ENCODE measurements at regions not wholly inside any gene's neighbourhood (a gene's known extent, or its start where the extent isn't known, plus 50 kb on each side); places are given as distances from the start of the nearest gene placed in this dataset.

GRCh38 chr16:56140645-56141044, 50.6 kb upstream of the GNAO1 start:
- ATAC-seq (no peak), DNase-seq (no peak), FAIRE-seq (no peak)
- Histone ChIP-seq H3K36me3 (no peaks in the 10 kb centered on the region), H3K4me3 (no peak overlapping the region), H3K27me3 (peaks cover 0 to 8% (median 0%) of the 10 kb centered on the region in 4 donors), H3K9me3 (no peaks in the 10 kb centered on the region), H3K27ac (no peak overlapping the region), H3K4me1 (no peaks in the 10 kb centered on the region)
- intact Hi-C loops (cut with DNase I): no loop called here
- TF ChIP-seq, protein P1, sequence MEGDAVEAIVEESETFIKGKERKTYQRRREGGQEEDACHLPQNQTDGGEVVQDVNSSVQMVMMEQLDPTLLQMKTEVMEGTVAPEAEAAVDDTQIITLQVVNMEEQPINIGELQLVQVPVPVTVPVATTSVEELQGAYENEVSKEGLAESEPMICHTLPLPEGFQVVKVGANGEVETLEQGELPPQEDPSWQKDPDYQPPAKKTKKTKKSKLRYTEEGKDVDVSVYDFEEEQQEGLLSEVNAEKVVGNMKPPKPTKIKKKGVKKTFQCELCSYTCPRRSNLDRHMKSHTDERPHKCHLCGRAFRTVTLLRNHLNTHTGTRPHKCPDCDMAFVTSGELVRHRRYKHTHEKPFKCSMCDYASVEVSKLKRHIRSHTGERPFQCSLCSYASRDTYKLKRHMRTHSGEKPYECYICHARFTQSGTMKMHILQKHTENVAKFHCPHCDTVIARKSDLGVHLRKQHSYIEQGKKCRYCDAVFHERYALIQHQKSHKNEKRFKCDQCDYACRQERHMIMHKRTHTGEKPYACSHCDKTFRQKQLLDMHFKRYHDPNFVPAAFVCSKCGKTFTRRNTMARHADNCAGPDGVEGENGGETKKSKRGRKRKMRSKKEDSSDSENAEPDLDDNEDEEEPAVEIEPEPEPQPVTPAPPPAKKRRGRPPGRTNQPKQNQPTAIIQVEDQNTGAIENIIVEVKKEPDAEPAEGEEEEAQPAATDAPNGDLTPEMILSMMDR (IDR thresholded peaks at IDR 0.05): no peak

GRCh38 chr16:56137269-56137668, 54.0 kb upstream of the GNAO1 start:
- intact Hi-C loops (cut with DNase I): no loop called here
- H3K9me3 ChIP-seq: no peaks in the 10 kb centered on the region
- H3K27me3 ChIP-seq: peaks cover 0 to 8% (median 0%) of the 10 kb centered on the region in 4 donors
- no peaks in the 10 kb centered on the region for H3K36me3 ChIP-seq
- no peaks in the 10 kb centered on the region for H3K4me1 ChIP-seq
- TF ChIP-seq, protein P1 (IDR thresholded peaks at IDR 0.05): no peak
- no peak for ATAC-seq
- DNase-seq: no peak
- no peak for FAIRE-seq
- no peak overlapping the region for H3K4me3 ChIP-seq
- WGBS, 2 donors: 49 to 60% methylated on average over 5 of the region's 5 CpGs
- H3K27ac ChIP-seq: no peak overlapping the region

- H3K9me3 ChIP-seq: no peaks in the 10 kb centered on the region
- DNase-seq (no peak), FAIRE-seq (no peak), ATAC-seq (no peak)
- H3K4me1 ChIP-seq: no peaks in the 10 kb centered on the region
- TF ChIP-seq, protein P1 (IDR thresholded peaks at IDR 0.05): no peak
- 79 to 89% methylated on average over 3 of the region's 3 CpGs for WGBS, 2 donors
- H3K4me3 ChIP-seq: no peak overlapping the region
- H3K27me3 ChIP-seq: peaks cover 0 to 1% (median 0%) of the 10 kb centered on the region in 4 donors
- no peaks in the 10 kb centered on the region for H3K36me3 ChIP-seq
- H3K27ac ChIP-seq: no peak overlapping the region
- intact Hi-C loops (cut with DNase I): no loop called here
These were observed 55.0 kb upstream of the GNAO1 start for GRCh38 chr16:56136256-56136655.

DNA sequence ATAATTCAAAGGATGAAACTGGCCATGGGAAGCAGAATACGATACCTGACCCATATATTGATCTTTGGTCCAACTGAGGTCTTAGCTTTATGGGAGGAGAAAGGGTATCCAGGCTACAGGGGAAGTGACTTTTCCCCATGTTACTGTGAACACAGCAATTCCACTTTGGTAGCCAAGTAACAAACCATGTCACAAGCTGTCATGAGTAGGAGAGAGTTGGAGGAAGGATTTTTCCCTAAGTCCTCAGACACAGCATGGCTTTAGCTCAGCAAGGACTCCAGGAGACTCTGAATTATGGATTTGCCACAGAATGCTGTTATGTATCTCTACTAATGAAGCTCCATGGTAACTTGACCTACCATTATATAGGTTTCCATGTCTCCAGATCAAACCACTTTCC, 56.5 kb upstream of the GNAO1 start:
- FAIRE-seq (no peak), ATAC-seq (peak in 1 of 4 donors; percentile 51), DNase-seq (no peak)
- intact Hi-C loops (cut with DNase I): no loop called here
- WGBS, 2 donors: 30 to 37% methylated on average over 1 of the region's 1 CpG
- TF ChIP-seq, protein P1 (IDR thresholded peaks at IDR 0.05): no peak
- no peaks in the 10 kb centered on the region for H3K36me3 ChIP-seq
- H3K4me3 ChIP-seq: no peak overlapping the region
- no peak overlapping the region for H3K27ac ChIP-seq
- peaks cover 0 to under 1% (median 0%) of the 10 kb centered on the region in 4 donors for H3K27me3 ChIP-seq
- no peaks in the 10 kb centered on the region for H3K9me3 ChIP-seq
- no peaks in the 10 kb centered on the region for H3K4me1 ChIP-seq

GRCh38 chr16:56125922-56126321, 65.4 kb upstream of the GNAO1 start:
- ATAC-seq (no peak), FAIRE-seq (no peak)
- H3K4me3 ChIP-seq: no peak overlapping the region

More at GRCh38 chr16:56125922-56126321, 65.4 kb upstream of the GNAO1 start:
- TF ChIP-seq, protein P1 (IDR thresholded peaks at IDR 0.05): no peak
- Histone ChIP-seq H3K4me1 (no peaks in the 10 kb centered on the region), H3K9me3 (no peaks in the 10 kb centered on the region), H3K36me3 (no peaks in the 10 kb centered on the region), H3K27me3 (peaks cover 0 to 9% (median 0%) of the 10 kb centered on the region in 4 donors), H3K27ac (no peak overlapping the region)
- intact Hi-C loops (cut with DNase I): no loop called here
- DNase-seq: no peak
- 75% methylated on average over 1 of the region's 1 CpG for WGBS, 2 donors

Measured in pancreas (tissue), 10 donors.